ENCODE measurements at regions not wholly inside any gene's neighbourhood (a gene's known extent, or its start where the extent isn't known, plus 50 kb on each side); places are given as distances from the start of the nearest gene placed in this dataset.

GRCh38 chr3:65251375-65251774, 563.6 kb upstream of the ADAMTS9 start:
- Histone ChIP-seq H3K4me3 (ENCODE audit: low read depth, low read length) (no peak overlapping the region), H3K9me3 (ENCODE audit: control insufficient read depth, insufficient read depth, low read depth, low read length) (no peaks in the 10 kb centered on the region), H3K27ac (ENCODE audit: extremely low read depth, low read depth, low read length) (no peak overlapping the region), H3K4me1 (ENCODE audit: control insufficient read depth, insufficient read depth, low read length) (no peaks in the 10 kb centered on the region), H3K36me3 (ENCODE audit: control insufficient read depth in 2 of 2, insufficient read depth in 1 of 2, low read length in 2 of 2) (no peaks in the 10 kb centered on the region)
- TF ChIP-seq ZNF792 (tag by site-specific recombination; IDR thresholded peaks at IDR 0.05) (no peak), ZNF692 (tag by site-specific recombination; IDR thresholded peaks at IDR 0.05) (no peak), ZNF37A (tag by site-specific recombination; IDR thresholded peaks at IDR 0.05) (no peak), ZNF157 (tag by site-specific recombination; IDR thresholded peaks at IDR 0.05) (no peak), ZNF366 (tag by site-specific recombination; conservative IDR thresholded peaks at IDR 0.05) (no peak), ZNF571 (tag by site-specific recombination; IDR thresholded peaks at IDR 0.05) (no peak), ZNF449 (tag by site-specific recombination; IDR thresholded peaks at IDR 0.05) (no peak), ZBTB7A (tag by site-specific recombination; IDR thresholded peaks at IDR 0.05; ENCODE audit: low read depth) (no peak), ZNF561 (tag by site-specific recombination; IDR thresholded peaks at IDR 0.05; ENCODE audit: borderline replicate concordance) (no peak), ZSCAN18 (tag by site-specific recombination; IDR thresholded peaks at IDR 0.05) (no peak), ZNF660 (tag by site-specific recombination; IDR thresholded peaks at IDR 0.05) (no peak)
- ChIA-PET CTCF (interaction anchor here (0.6 kb wide), 1 partner anchor 12 kb away, joined by 4 read pairs; no protein-coding TSS in a partner anchor), POLR2A (no interaction called here)

GRCh38 chr3:65246561-65246960, 558.8 kb upstream of the ADAMTS9 start:
- no peak overlapping the region for H3K4me3 ChIP-seq (ENCODE audit: low read depth, low read length)
- ChIA-PET CTCF (interaction anchor here (0.7 to 1.3 kb wide), 2 partner anchors 713 to 878 kb away, joined by 3 to 4 read pairs; no protein-coding TSS in a partner anchor), POLR2A (no interaction called here)
- no peaks in the 10 kb centered on the region for H3K4me1 ChIP-seq (ENCODE audit: control insufficient read depth, insufficient read depth, low read length)
- no peaks in the 10 kb centered on the region for H3K9me3 ChIP-seq (ENCODE audit: control insufficient read depth, insufficient read depth, low read depth, low read length)
- no peaks in the 10 kb centered on the region for H3K36me3 ChIP-seq (ENCODE audit: control insufficient read depth in 2 of 2, insufficient read depth in 1 of 2, low read length in 2 of 2)
- no peak overlapping the region for H3K27ac ChIP-seq (ENCODE audit: extremely low read depth, low read depth, low read length)
- no peak for TF ChIP-seq ZNF664 (tag by site-specific recombination; IDR thresholded peaks at IDR 0.05)
- no peak for TF ChIP-seq ZNF514 (tag by site-specific recombination; IDR thresholded peaks at IDR 0.05)
- TF ChIP-seq KLF1 (tag by site-specific recombination; IDR thresholded peaks at IDR 0.05), result no peak
- TF ChIP-seq RBAK (tag by site-specific recombination; IDR thresholded peaks at IDR 0.05), result no peak
- TF ChIP-seq ZBTB26 (tag by site-specific recombination; optimal IDR thresholded peaks at IDR 0.05), result no peak
- TF ChIP-seq ZNF302 (tag by site-specific recombination; IDR thresholded peaks at IDR 0.05; ENCODE audit: low read depth), result no peak
- no peak for TF ChIP-seq ZNF248 (tag by site-specific recombination; IDR thresholded peaks at IDR 0.05)
- TF ChIP-seq ZNF660 (tag by site-specific recombination; IDR thresholded peaks at IDR 0.05), result no peak
- no peak for TF ChIP-seq ZNF654 (tag by site-specific recombination; IDR thresholded peaks at IDR 0.05; ENCODE audit: low read depth)
- TF ChIP-seq GLI2 (tag by site-specific recombination; IDR thresholded peaks at IDR 0.05; ENCODE audit: borderline replicate concordance, low read depth), result no peak
- no peak for TF ChIP-seq ZBTB1 (tag by site-specific recombination; IDR thresholded peaks at IDR 0.05)
- TF ChIP-seq EGR2 (tag by site-specific recombination; IDR thresholded peaks at IDR 0.05; ENCODE audit: low read depth), result no peak
- no peak for TF ChIP-seq SCRT2 (tag by site-specific recombination; IDR thresholded peaks at IDR 0.05)
- no peak for TF ChIP-seq ZSCAN5A (tag by site-specific recombination; IDR thresholded peaks at IDR 0.05)
- TF ChIP-seq ZBTB44 (tag by site-specific recombination; IDR thresholded peaks at IDR 0.05), result no peak
- TF ChIP-seq ZNF692 (tag by site-specific recombination; IDR thresholded peaks at IDR 0.05), result no peak
- no peak for TF ChIP-seq ZNF548 (tag by site-specific recombination; IDR thresholded peaks at IDR 0.05)

Measured in HEK293 (cell line).